Heart right ventricle (tissue), 16 donors: ENCODE measurements at regions not wholly inside any gene's neighbourhood (a gene's known extent, or its start where the extent isn't known, plus 50 kb on each side); places are given as distances from the start of the nearest gene placed in this dataset.

Experiments
- ATAC-seq, 8 donors: fragments of 200-7000 bp; cut with Tn5 transposase; one replicate each; pipeline ENCODE4 v1.9.1; 2020; ENCODE audit warnings: mild to moderate bottlenecking in 8 of 8, moderate library complexity in 8 of 8, moderate number of reproducible peaks in 1 of 8
- DNase-seq, 2 donors: peaks; one replicate each; pipeline ENCODE4 v3.0.0-alpha.2; 2020
- H3K27ac ChIP-seq, 10 donors: fragments of 200-600 bp; sonication (generic) in 2 of 10; one replicate each; pipeline versions ENCODE4 v1.5.0 to v1.8.0; 2020 to 2022; ENCODE audit warnings: mild to moderate bottlenecking in 3 of 10
- H3K27me3 ChIP-seq, 7 donors: fragments of 200-600 bp; one replicate each; pipeline ENCODE4 v1.8.0; 2021 to 2022; ENCODE audit warnings: mild to moderate bottlenecking in 2 of 7
- H3K36me3 ChIP-seq, 9 donors: fragments of 200-600 bp; sonication (generic) in 1 of 9; one replicate each; pipeline versions ENCODE4 v1.5.0 to v1.8.0; 2020 to 2022; ENCODE audit warnings: mild to moderate bottlenecking in 2 of 9
- H3K4me1 ChIP-seq, 9 donors: fragments of 200-600 bp; sonication (generic) in 1 of 9; one replicate each; pipeline versions ENCODE4 v1.5.0 to v1.8.0; 2020 to 2022; ENCODE audit warnings: mild to moderate bottlenecking in 4 of 9
- H3K4me3 ChIP-seq, 10 donors: fragments of 200-600 bp; sonication (generic) in 2 of 10; one replicate each; pipeline versions ENCODE4 v1.5.0 to v1.8.0; 2020 to 2022; ENCODE audit warnings: mild to moderate bottlenecking in 7 of 10, moderate library complexity in 2 of 10
- H3K9me3 ChIP-seq, 11 donors: fragments of 200-600 bp in 10 of 11; sonication (generic) in 2 of 11; one replicate each; pipeline versions ENCODE4 v1.5.0 to v1.8.0; 2013 to 2022; ENCODE audit warnings: mild to moderate bottlenecking in 2 of 11, control low read depth in 1 of 11, moderate library complexity in 1 of 11
- CTCF ChIP-seq, 9 donors: fragments of 200-600 bp; sonication (generic) in 2 of 9; IDR thresholded peaks; one replicate each; pipeline versions ENCODE4 v1.5.0 to v1.8.0; 2021 to 2022; ENCODE audit warnings: antibody characterized with exemption in 9 of 9, mild to moderate bottlenecking in 5 of 9, moderate library complexity in 1 of 9
- WGBS, 2 donors: extraction: QIAGEN DNeasy Blood & Tissue Kit; methylation state at CpG; one replicate each; pipeline ENCODE4 v1.1.7; 2013; ENCODE audit warnings: inconsistent platforms in 1 of 2; 5-methylcytosine and 5-hydroxymethylcytosine counted together
- intact Hi-C, 10 donors: fragments of 100-400 bp; cut with DNase I; formaldehyde crosslinking; loops; one replicate each; pipeline versions ENCODE4 v1.11.1 to v1.14.2; 2022
- donor health status: Arrhythmogenic right ventricular cardiomyopathy.
- donor health status: ischemic (EF 13 %, LVEDD 7.1; RV severe dilation, severe dysfunction).
- donor health status: healthy with polysubstance abuse.
- donor health status: DM: no; HTN: yes; CAD: no.
- donor health status: DM: no; HTN: no; CAD: no.
- donor health status: ischemic (EF 25% LVEDD 6.9; RV normal size, moderate dysfunction).
- donor health status: ischemic (EF 25% LVEDD 5.7; RV mildly dilated, moderate dysfunction).
- donor health status: healthy.
- donor health status: DM: yes; HTN: yes; CAD: no.
- donor health status: Ischemic cardiomyopathy.
- donor health status: ischemic (EF 35%, LVEDD 5.7; RV mildly dilated, moderate dysfunction).
- donor health status: nonischemic (EF 11% LVEDD 7.7; RV severe dilation, severe dysfunction).
- donor health status: DM: yes; HTN: yes; CAD: no.
- donor health status: PGD.
- donor health status: ischemic (EF 29% LVEDD 5.4; RV normal size, mild dysfunction).
- donor health status: nonischemic (EF 23%, LVEDD 6.1; RV moderate dilation, normal function).

- ATAC-seq (no peak), DNase-seq (no peak)
- H3K4me1 ChIP-seq, result no peaks in the 10 kb centered on the region
- H3K27me3 ChIP-seq, result peaks cover 0 to 12% (median 0%) of the 10 kb centered on the region in 7 donors
- H3K4me3 ChIP-seq, result no peak overlapping the region
- WGBS, 2 donors, result 50 to 53% methylated on average over 3 of the region's 3 CpGs
- no peak overlapping the region for H3K27ac ChIP-seq
- intact Hi-C loops, result no loop called here
- H3K36me3 ChIP-seq, result no peaks in the 10 kb centered on the region
- TF ChIP-seq CTCF (IDR thresholded peaks at IDR 0.05), result no peak
- H3K9me3 ChIP-seq, result no peaks in the 10 kb centered on the region
Measured at GRCh38 chr14:98109326-98109725, 1162.7 kb downstream of the BCL11B start.

- Histone ChIP-seq H3K4me1 (no peaks in the 10 kb centered on the region), H3K27ac (no peak overlapping the region), H3K27me3 (peaks cover 0 to 20% (median 0%) of the 10 kb centered on the region in 7 donors), H3K4me3 (no peak overlapping the region), H3K9me3 (no peaks in the 10 kb centered on the region), H3K36me3 (no peaks in the 10 kb centered on the region)
- WGBS, 2 donors, result 58 to 62% methylated on average over 5 of the region's 5 CpGs
- no peak for ATAC-seq
- no peak for DNase-seq
- intact Hi-C loops, result no loop called here
- TF ChIP-seq CTCF (IDR thresholded peaks at IDR 0.05), result no peak
Measured at GRCh38 chr14:98112194-98112780, 1159.7 kb downstream of the BCL11B start.

- DNase-seq (no peak), ATAC-seq (no peak)
- no peak overlapping the region for H3K4me3 ChIP-seq
- no peak for TF ChIP-seq CTCF (IDR thresholded peaks at IDR 0.05)
- 20 to 39% methylated on average over 3 of the region's 3 CpGs for WGBS, 2 donors
- peaks cover 0 to under 1% (median 0%) of the 10 kb centered on the region in 11 donors for H3K9me3 ChIP-seq
- H3K27ac ChIP-seq, result no peak overlapping the region
- H3K4me1 ChIP-seq, result no peaks in the 10 kb centered on the region
- no peaks in the 10 kb centered on the region for H3K36me3 ChIP-seq
- peaks cover 0 to 13% (median 0%) of the 10 kb centered on the region in 7 donors for H3K27me3 ChIP-seq
- intact Hi-C loops, result no loop called here
Measured at GRCh38 chr14:98114122-98114895, 1157.7 kb downstream of the BCL11B start.

- TF ChIP-seq CTCF (IDR thresholded peaks at IDR 0.05), result no peak
Measured at GRCh38 chr14:98114946-98115345, 1157.1 kb downstream of the BCL11B start.

More at GRCh38 chr14:98114946-98115345, 1157.1 kb downstream of the BCL11B start:
- ATAC-seq, result no peak
- WGBS, 2 donors, result 77 to 84% methylated on average over 1 of the region's 1 CpG
- Histone ChIP-seq H3K4me3 (no peak overlapping the region), H3K4me1 (no peaks in the 10 kb centered on the region), H3K9me3 (peaks cover 0 to 7% (median 0%) of the 10 kb centered on the region in 11 donors), H3K27ac (no peak overlapping the region), H3K27me3 (peaks cover 0 to 9% (median 0%) of the 10 kb centered on the region in 7 donors), H3K36me3 (no peaks in the 10 kb centered on the region)
- no peak for DNase-seq
- intact Hi-C loops, result no loop called here
